GM19025 (cell line): ENCODE measurements at regions not wholly inside any gene's neighbourhood (a gene's known extent, or its start where the extent isn't known, plus 50 kb on each side); places are given as distances from the start of the nearest gene placed in this dataset.
"Not testable (repeated sequence)": the region's sequence is repeated elsewhere in the genome, so short reads cannot be mapped to it uniquely, and the experiment has no call there.

Experiments
- ATAC-seq: cut with Tn5 transposase; IDR thresholded peaks from one replicate; pipeline ENCODE4 v1.9.1; 2021; ENCODE audit warnings: mild to moderate bottlenecking, low read depth, moderate library complexity; ENCODE audit not compliant: unreplicated experiment

DNA sequence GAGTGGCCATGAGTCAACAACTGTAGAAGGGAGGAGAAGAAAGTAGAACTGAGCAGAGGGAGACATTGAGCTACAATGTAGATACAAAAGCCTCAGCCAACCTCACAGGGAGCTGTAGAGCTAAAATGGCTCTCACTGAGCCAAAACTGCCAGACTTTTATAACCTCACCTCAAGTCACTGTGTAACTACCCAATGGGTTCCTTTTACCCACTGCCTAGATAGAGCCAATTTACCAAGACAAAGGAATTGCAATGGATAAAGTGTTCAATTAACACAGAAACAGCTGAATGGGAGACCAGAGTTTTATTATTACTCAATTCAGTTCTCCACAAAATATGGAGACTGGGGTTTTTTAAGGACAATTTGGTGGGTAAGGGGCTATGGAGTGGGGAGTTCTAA, 938.9 kb upstream of the GRIA3 start:
- ATAC-seq = no peak

- ATAC-seq = no peak
These were observed 938.1 kb upstream of the GRIA3 start for GRCh38 chrX:122245943-122246342.

- ATAC-seq = no peak
These were observed 937.1 kb upstream of the GRIA3 start for GRCh38 chrX:122246937-122247336.

- ATAC-seq = no peak
These were observed 935.4 kb upstream of the GRIA3 start for GRCh38 chrX:122248681-122249080.

DNA sequence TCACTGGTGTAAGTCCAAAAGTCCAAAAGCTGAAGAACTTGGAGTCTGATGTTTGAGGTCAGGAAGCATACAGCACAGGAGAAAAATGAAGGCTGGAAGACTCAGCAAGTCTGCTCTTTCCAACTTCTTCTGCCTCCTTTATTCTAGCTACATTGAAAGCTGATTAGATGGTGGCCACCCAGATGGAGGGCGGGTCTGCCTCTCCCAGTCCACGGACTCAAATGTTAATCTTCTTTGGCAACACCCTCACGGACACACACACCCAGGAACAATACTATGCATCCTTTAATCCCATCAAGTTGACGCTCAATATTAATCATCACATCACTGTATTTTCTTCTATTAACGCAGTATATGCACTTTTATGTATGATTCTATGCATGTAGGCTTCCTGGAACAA, 931.6 kb upstream of the GRIA3 start:
- ATAC-seq = no peak

DNA sequence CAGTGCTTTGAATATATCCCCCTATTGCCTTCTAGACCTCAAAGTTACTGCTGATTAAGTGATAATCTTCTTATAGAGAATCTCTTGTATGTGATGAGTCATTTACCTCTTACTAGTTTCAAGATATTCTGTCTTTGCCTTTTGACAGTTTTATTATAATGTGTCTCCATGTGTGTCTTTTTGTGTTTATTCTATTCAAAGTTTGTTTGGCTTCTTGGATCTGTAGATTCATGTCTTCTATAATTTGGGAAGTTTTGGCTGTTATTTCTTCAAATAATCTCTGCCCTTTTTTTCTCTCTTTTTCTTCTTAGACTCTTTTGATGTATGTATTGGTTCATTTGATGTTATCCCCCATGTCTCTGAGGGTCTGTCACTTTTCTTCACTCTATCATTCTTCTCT, 915.7 kb upstream of the GRIA3 start:
- no peak for ATAC-seq

DNA sequence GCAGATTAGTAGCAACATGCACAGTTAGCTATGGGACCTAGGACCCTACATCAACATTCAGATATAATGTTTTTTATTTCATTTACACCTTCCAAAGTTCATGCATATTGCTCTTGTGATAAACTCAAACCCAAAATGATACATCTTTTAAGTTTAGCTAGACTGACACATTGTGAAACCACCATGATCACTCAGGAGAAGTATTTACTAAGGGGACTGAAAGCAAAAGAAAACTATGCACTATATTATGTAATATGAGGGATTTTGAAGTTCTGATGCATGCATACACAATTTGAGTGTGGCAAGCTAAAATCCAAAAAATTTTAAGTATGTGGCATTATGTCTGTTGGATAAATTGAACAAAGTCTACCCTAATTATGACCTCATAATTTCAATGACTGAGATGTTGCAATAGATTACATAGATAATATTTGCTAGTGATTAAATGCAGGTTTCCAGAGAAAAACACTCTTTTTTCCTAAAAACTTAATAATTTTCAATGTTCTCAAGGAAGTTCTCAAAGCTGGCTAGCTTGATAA, 914.8 kb upstream of the GRIA3 start:
- ATAC-seq = no peak

DNA sequence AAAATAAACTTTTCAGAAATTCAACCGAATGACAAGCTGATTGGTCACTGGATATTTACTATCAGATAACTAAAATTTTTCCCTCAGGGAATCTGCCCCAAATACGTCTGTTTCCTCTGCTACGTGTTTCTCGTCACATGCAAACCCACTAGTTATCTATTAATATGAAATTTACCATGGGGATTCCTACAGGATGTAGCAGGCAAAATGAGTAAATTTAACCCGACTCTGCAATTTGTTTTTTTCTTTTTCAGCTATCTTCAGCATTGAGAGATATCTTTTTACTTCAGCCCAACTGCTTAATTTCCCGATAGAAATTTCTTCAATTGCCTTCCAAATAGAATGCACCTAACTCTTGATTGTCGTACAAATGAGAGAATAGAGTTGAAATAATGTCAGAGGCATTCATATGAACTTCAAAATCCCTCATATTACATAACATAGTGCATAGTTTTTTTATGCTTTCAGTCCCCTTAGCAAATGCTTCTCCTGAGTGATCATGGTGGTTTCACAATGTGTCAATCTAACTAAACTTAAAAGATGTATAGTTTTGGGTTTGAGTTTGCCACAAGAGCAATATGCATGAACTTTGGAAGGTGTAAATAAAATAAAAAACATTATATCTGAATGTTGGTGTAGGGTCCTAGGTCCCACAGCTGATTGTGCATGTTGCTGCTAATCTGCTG, 913.1 kb upstream of the GRIA3 start:
- no peak for ATAC-seq

GRCh38 chrX:122272011-122272410, 912.1 kb upstream of the GRIA3 start:
- ATAC-seq = no peak

- ATAC-seq = no peak
These were observed 904.3 kb upstream of the GRIA3 start for GRCh38 chrX:122279746-122280145.

GRCh38 chrX:122299822-122300221, 884.3 kb upstream of the GRIA3 start:
- ATAC-seq = not testable (repeated sequence)

- ATAC-seq = no peak
These were observed 882.6 kb upstream of the GRIA3 start for GRCh38 chrX:122301491-122301890.

DNA sequence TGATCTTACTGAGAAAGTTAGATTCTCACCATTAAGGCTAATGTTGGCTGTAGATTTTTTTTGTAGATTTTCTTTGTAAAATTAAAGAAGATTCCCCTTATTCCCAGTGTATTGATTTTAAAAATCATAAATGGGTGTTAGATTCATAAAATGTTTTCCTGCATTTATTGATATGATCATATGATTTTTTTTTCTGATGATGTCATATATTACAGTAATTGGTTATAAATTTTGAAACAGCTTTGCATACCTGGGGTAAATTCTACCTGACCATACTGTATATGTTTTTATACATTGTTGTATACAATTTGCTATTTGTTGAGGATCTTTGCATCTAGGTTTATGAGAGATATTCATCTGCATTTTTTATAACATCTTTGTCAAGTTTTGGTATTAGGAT, 880.3 kb upstream of the GRIA3 start:
- ATAC-seq = no peak

GRCh38 chrX:122344816-122345215, 839.3 kb upstream of the GRIA3 start:
- ATAC-seq = no peak

DNA sequence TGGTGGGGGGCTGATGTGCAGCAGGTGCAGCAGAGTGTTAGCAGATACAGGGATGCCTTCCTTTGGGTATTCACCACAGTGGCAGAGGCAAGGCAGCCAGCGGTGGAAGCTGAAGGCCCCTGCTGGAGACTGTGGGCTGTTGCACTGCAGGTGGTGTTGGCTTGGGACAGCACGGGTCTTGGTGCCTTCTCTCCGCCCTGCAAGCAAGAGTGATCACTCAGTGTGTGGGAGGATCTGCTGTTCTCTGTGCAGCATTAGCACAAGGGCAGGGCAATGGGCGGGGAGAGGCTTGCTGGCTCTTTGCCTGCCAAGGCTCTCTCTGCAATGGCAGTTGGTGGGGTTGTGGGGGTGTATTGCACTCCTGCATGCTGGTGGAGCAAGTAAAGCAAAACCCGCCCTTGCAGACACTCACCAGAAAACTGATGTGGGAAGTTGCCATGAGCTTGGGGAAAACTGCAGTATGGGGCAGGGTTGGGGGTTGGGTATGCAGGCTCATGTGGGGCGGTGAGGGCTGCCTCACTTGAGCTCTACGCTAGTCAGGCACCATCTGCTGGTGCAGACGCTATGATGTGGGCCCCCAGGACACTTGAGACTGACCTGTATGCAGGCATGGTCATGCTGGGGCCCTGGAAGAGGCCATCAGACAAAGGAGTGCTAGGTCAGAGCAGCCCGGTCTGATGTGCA, 820.8 kb upstream of the GRIA3 start:
- no peak for ATAC-seq

DNA sequence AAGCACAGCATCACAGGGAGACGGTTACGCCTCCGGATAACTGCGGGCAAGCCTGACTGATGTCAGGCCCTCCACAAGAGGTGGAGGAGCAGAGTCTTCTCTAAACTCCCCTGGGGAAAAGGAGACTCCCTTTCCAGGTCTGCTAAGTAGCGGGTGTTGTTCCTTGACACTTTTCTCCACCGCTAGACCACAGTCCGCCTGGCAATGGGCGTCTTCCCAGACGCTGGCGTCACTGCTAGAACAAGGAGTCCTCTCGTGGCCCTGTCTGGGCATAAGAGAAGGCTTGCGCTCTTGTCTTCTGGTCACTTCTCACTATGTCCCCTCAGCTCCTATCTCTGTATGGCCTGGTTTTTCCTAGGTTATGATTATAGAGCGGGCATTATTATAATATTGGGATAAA, 808.5 kb upstream of the GRIA3 start:
- ATAC-seq = not testable (repeated sequence)

- no peak for ATAC-seq
These were observed 795.1 kb upstream of the GRIA3 start for GRCh38 chrX:122389005-122389404.

- no peak for ATAC-seq
These were observed 765.3 kb upstream of the GRIA3 start for GRCh38 chrX:122418758-122419157.

DNA sequence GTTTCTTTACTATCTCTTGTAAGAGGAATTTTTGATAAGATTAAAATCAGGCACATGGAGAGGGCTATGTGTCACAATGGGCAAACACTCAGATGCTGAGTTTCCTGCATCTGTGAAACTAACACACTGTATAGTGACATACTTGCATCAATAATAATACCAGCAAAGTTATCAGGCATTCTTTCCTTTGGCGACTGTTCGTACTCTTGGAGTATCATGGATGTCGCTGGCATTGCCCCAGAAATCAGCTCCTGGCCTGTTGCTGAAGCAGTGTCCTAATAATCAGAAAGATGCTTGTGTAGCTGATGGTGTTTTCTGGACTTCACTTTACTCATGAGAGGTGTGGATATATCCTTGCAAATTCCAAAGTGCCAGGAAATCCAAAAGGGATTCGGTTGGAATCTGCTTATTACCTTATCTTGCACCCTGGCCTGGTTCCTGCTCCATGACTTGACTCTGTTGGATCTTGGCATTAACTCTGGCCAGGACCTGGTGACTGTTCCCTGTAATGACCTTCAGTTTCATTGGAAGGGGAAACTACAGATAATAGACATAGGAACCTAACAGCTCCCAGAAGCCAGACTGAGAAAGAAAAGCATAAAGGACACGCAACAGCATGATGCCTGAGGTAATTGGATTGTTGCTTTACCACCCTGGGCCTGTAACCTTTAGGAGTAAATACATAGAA, 762.5 kb upstream of the GRIA3 start:
- no peak for ATAC-seq

DNA sequence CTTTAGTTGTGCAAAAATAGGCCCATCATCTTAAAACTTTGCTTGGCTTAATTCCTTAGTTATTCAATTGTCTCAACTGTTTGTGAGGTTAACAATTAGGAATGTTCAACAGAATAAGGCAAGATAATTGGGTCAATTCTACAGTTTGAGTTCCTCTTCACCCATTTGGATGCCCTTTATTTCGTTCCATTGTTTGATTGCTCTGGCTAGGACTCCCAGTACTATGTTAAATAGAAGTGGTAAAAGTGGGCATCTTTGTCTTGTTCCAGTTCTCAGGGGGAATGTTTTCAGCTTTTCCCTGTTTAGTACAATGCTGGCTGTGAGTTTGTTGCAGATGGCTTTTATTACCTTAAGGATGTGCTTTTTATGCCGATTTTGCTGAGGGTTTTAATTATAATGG, 761.5 kb upstream of the GRIA3 start:
- no peak for ATAC-seq

DNA sequence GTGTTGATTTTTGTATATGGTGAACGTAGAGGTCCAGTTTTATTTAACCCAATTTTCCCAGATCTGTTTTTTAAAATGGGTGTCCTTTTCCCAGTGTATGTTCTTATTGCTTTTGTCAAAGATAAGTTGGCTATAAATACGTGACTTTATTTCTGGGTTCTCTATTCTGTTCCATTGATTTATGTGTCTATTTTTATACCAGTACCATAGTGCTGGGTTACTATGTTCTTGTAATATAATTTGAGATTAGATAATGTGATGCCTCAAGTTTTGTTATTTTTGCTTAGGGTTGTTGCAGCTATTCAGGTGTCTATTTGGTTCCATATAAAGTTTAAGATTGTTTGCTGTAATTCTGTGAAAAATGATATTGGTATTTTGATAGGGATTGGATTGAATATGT, 749.1 kb upstream of the GRIA3 start:
- no peak for ATAC-seq

- no peak for ATAC-seq
These were observed 744.2 kb upstream of the GRIA3 start for GRCh38 chrX:122439831-122440230.
